ENCODE measurements at regions not wholly inside any gene's neighbourhood (a gene's known extent, or its start where the extent isn't known, plus 50 kb on each side); places are given as distances from the start of the nearest gene placed in this dataset.
"Not testable (repeated sequence)": the region's sequence is repeated elsewhere in the genome, so short reads cannot be mapped to it uniquely, and the experiment has no call there.

GRCh38 chr7:89401099-89401498 lies 605.6 kb upstream of the TEX47 start:
- no peak for DNase-seq

- DNase-seq = no peak
Measured at GRCh38 chr7:89401690-89402089, 606.2 kb upstream of the TEX47 start.

GRCh38 chr7:89451911-89452310 lies 656.4 kb upstream of the TEX47 start:
- DNase-seq = no peak

- no peak for DNase-seq
Measured at GRCh38 chr7:89456556-89456955, 661.0 kb upstream of the TEX47 start.

- DNase-seq = no peak
Measured at GRCh38 chr7:89458114-89458513, 662.6 kb upstream of the TEX47 start.

GRCh38 chr7:89474456-89474855 lies 678.9 kb upstream of the TEX47 start:
- no peak for DNase-seq

GRCh38 chr7:89477991-89478390 lies 676.3 kb upstream of the STEAP1 start:
- DNase-seq = no peak

- DNase-seq = no peak
Measured at GRCh38 chr7:89495704-89496103, 658.6 kb upstream of the STEAP1 start.

GRCh38 chr7:89500084-89500483 lies 654.2 kb upstream of the STEAP1 start:
- no peak for DNase-seq

- no peak for DNase-seq
Measured at GRCh38 chr7:89503281-89503680, 651.0 kb upstream of the STEAP1 start.

GRCh38 chr7:89507034-89507433 lies 647.2 kb upstream of the STEAP1 start:
- no peak for DNase-seq

GRCh38 chr7:89511900-89512299 lies 642.4 kb upstream of the STEAP1 start:
- DNase-seq = no peak

GRCh38 chr7:89514970-89515369 lies 639.3 kb upstream of the STEAP1 start:
- no peak for DNase-seq

- no peak for DNase-seq
Measured at GRCh38 chr7:89517815-89518214, 636.5 kb upstream of the STEAP1 start.

- DNase-seq = no peak
Measured at GRCh38 chr7:89549768-89550167, 604.5 kb upstream of the STEAP1 start.

GRCh38 chr7:89554209-89554608 lies 600.1 kb upstream of the STEAP1 start:
- no peak for DNase-seq

GRCh38 chr7:89559596-89559995 lies 594.7 kb upstream of the STEAP1 start:
- no peak for DNase-seq

GRCh38 chr7:89563597-89563996 lies 590.7 kb upstream of the STEAP1 start:
- no peak for DNase-seq

- DNase-seq = no peak
Measured at GRCh38 chr7:89584896-89585295, 569.4 kb upstream of the STEAP1 start.

- DNase-seq = no peak
Measured at GRCh38 chr7:89593125-89593524, 561.1 kb upstream of the STEAP1 start.

GRCh38 chr7:89602984-89603383 lies 551.3 kb upstream of the STEAP1 start:
- DNase-seq = no peak

- no peak for DNase-seq
Measured at GRCh38 chr7:89605362-89605761, 548.9 kb upstream of the STEAP1 start.

- no peak for DNase-seq
Measured at GRCh38 chr7:89606511-89606910, 547.8 kb upstream of the STEAP1 start.

GRCh38 chr7:89607792-89608191 lies 546.5 kb upstream of the STEAP1 start:
- no peak for DNase-seq

- DNase-seq = not testable (repeated sequence)
Measured at GRCh38 chr7:89616829-89617228, 537.4 kb upstream of the STEAP1 start.

GRCh38 chr7:89618274-89618673 lies 536.0 kb upstream of the STEAP1 start:
- DNase-seq = no peak
